HFF-Myc (cell line): ENCODE measurements at regions not wholly inside any gene's neighbourhood (a gene's known extent, or its start where the extent isn't known, plus 50 kb on each side); places are given as distances from the start of the nearest gene placed in this dataset.
A peak's percentile ranks its signal among the peaks of the same experiment; 100 is the strongest.

ENCODE experiments used
- DNase-seq: peaks from one replicate; pipeline ENCODE4 v3.0.0-alpha.2; 2011; ENCODE audit warnings: low read depth; ENCODE audit errors: extremely low read depth
- H3K4me3 ChIP-seq: replicated peaks from 2 replicates; pipeline ENCODE4 v1.5.1; 2011; ENCODE audit warnings: low read depth, mild to moderate bottlenecking, control low read depth, low read length
- TF ChIP-seq, protein P1 (sequence below): IDR thresholded peaks from 2 replicates; pipeline ENCODE4 v1.5.1; 2012; ENCODE audit warnings: mild to moderate bottlenecking, low read depth, low read length, control low read depth; ENCODE audit errors: missing control alignments

DNA sequence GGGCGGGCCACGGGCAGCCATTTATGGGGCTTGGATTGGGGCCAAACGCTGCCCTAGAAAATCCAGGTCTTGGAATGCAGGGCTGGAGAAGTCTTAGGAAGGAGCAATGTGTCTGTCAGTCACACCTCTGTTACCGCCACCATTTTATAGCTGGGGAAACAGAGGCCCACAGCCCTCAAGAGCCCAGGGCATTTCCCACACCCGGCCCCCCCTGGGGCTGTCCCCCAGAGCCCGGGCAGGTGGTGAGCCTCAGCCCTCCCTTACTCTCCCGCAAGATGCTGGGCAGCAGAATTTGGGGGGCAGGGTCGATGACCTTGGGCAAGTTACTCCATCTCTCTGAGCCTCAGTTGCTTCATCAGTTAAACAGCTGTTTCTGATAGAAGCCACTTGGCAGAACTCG is 508.2 kb downstream of the SHQ1 start:
- no peak overlapping the region for H3K4me3 ChIP-seq
- no peak for DNase-seq
- TF ChIP-seq, protein P1, sequence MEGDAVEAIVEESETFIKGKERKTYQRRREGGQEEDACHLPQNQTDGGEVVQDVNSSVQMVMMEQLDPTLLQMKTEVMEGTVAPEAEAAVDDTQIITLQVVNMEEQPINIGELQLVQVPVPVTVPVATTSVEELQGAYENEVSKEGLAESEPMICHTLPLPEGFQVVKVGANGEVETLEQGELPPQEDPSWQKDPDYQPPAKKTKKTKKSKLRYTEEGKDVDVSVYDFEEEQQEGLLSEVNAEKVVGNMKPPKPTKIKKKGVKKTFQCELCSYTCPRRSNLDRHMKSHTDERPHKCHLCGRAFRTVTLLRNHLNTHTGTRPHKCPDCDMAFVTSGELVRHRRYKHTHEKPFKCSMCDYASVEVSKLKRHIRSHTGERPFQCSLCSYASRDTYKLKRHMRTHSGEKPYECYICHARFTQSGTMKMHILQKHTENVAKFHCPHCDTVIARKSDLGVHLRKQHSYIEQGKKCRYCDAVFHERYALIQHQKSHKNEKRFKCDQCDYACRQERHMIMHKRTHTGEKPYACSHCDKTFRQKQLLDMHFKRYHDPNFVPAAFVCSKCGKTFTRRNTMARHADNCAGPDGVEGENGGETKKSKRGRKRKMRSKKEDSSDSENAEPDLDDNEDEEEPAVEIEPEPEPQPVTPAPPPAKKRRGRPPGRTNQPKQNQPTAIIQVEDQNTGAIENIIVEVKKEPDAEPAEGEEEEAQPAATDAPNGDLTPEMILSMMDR, result no peak

DNA sequence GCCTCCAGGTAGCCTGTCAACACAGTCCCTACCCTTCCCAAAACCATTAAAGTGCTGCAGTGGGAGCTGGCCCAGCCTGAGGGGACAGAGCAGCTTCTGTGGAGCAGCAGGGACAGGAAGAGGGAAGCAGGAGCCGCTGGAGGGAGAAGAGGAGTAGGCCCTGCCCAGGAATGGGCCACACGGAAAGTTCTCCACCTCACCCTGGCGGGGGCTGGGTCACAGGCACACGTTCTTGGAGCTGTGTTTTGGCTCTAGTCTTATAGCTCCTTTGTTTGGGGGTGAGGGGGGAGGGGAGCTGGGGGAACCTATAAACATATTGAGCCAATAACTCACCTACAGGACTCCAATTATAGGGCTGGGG is 508.6 kb downstream of the SHQ1 start:
- no peak overlapping the region for H3K4me3 ChIP-seq
- no peak for DNase-seq
- TF ChIP-seq, protein P1, result no peak

DNA sequence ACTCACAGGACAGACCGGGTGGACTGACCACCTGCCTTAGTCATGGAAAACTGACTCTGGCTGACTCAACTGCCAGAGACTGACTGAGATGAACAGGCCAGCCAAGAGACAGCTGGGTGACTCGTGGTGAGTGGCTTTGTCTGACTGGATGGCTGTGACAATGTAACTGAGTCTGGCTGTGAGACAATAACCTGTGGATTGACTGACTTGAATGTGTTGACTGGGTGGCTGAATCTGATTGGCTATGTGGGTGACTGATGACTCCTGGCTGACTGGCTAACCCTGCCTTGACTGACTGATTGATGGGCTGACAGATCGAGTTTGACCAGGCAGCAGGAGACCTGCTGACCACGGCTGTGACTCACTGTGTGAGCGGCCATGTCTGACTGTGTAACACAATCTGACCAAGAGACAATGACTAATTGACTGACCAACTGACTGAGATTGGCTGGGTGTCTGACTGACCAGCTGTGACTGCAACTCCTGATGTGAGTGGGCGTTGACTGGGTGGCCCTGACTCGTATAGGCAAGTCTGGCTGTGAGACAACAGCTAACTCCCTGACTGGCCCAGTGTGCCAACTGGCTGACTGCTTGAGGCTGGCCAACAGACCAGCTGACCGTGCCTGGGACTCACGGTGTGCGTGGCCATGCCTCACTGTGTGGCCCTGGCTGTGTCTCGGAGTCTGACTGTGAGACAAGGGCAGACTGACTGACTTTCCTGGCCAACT is 509.1 kb downstream of the SHQ1 start:
- TF ChIP-seq, protein P1, result no peak
- peak; percentile 80 for DNase-seq
- no peak overlapping the region for H3K4me3 ChIP-seq

DNA sequence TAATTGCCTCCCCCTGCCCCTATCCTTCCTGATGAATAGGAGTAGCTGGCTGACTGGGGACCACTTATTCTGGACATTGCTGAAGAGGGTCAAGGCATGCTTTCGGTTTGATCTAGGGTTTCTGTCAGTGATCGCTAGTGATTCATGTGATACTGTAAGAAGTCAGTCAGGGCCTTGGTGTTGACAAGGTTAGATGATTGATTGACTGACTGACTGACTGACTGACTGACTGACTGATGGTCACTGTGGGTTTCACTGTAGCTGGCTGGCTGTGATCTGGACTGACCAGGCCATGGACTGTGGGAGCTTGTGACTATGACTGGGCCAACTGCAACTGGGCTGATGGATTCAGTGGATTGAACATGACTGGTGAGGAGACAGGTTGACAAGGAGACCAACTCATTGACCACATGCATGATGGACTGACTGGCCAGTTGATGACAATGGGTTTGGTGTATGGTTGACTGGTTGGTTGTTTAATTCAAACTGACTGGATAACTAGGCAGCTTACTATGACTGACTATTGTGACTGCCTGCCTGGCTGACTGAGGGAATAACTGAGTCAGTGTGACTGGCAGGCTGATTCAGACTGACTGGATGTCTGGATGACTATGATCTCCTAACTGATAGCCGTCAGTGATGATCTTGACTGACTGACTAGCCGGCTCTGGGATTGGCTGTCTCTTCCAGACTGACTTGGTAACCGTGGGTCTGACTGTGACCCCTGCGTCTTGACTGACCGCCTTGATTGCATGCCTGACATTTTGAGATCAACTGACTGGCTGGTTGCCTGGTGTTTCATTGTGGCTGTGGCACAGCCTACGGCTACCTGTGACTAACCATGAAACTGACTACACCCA is 509.9 kb downstream of the SHQ1 start:
- no peak overlapping the region for H3K4me3 ChIP-seq
- DNase-seq, result no peak
- TF ChIP-seq, protein P1, result no peak

DNA sequence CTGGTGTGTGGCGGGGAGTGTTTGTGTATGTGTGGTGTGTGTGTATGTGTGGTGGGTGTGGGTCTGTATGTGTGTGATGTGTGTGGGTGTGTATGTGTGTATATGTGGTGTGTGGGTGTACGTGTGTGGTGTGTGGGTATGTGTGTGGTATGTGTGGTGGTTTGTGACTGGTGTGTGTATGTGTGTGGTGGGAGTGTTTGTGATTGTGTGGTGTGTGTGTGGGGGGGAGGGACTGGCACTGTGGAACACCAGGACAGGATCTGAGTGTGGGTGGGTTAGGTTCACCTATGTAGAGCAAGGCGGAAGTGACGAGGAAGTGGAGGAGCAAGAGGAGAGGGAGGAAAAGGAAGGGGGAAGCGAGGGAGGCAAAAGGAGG is 510.8 kb downstream of the SHQ1 start:
- no peak overlapping the region for H3K4me3 ChIP-seq
- DNase-seq, result no peak
- TF ChIP-seq, protein P1, result no peak

DNA sequence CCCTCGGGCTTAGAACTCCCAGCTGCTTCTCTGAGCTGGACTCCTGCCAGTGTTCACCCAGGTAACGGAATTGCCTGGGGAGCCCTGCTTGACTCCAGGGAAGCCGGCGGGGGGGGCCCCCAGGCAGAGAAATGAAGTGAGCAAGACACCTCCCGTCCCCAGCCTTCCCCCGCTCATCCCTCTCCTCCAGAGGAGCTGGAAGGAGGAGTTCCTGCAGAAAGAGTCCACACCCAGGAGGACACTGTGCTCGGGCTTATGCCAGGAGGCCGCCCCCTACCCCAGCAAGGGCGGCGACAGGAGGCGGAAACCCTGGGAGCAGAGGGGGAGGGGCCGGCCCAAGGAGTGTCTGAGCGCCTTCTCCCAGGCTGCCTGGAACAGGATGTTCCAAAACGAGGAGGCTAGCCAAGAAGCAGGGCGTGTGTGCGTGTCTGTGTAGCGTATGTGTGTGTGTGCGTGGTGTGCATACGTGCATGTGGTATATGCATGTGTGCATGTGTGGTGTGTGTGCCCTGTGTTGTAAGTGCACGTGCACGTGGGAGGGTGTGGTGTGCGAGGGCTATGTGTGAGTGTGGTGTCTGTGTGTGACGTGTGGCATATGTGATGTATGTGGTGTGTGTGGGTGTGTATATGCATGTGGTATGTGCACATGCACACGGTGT is 511.3 kb downstream of the SHQ1 start:
- peak; percentile 75 for DNase-seq
- TF ChIP-seq, protein P1, result no peak
- H3K4me3 ChIP-seq, result no peak overlapping the region
